GM23338 (cell line): ENCODE measurements at regions not wholly inside any gene's neighbourhood (a gene's known extent, or its start where the extent isn't known, plus 50 kb on each side); places are given as distances from the start of the nearest gene placed in this dataset.

Experiments
- CTCF ChIP-seq, 2 experiments: fragments of 200-600 bp in 1 of 2; sonication (generic) in 1 of 2; conservative IDR thresholded peaks; 2 replicates each; pipeline versions ENCODE4 v1.5.1 to v1.6.1; 2016 to 2017; ENCODE audit warnings: antibody characterized with exemption in 2 of 2, low read depth in 2 of 2, mild to moderate bottlenecking in 2 of 2, moderate library complexity in 1 of 2
- EZH2 ChIP-seq: fragments of 200-600 bp; sonication (generic); IDR thresholded peaks from one replicate; pipeline ENCODE4 v1.8.0; 2017; ENCODE audit warnings: antibody characterized with exemption, mild to moderate bottlenecking, low read depth; ENCODE audit not compliant: unreplicated experiment
- POLR2AphosphoS5 ChIP-seq: IDR thresholded peaks from 2 replicates; pipeline ENCODE4 v1.6.1; 2016; ENCODE audit warnings: antibody characterized with exemption, low read depth
- REST ChIP-seq: IDR thresholded peaks from one replicate; pipeline ENCODE4 v1.6.1; 2018; ENCODE audit warnings: antibody characterized with exemption; ENCODE audit not compliant: unreplicated experiment

- TF ChIP-seq CTCF (conservative IDR thresholded peaks at IDR 0.05; ENCODE audit: low read depth in 2 of 2) (no peak), EZH2 (no peak), POLR2AphosphoS5 (no peak), REST (no peak)
These were observed 331.3 kb downstream of the KLF5 start for GRCh38 chr13:73390100-73390499.
